ENCODE measurements at regions not wholly inside any gene's neighbourhood (a gene's known extent, or its start where the extent isn't known, plus 50 kb on each side); places are given as distances from the start of the nearest gene placed in this dataset.

DNA sequence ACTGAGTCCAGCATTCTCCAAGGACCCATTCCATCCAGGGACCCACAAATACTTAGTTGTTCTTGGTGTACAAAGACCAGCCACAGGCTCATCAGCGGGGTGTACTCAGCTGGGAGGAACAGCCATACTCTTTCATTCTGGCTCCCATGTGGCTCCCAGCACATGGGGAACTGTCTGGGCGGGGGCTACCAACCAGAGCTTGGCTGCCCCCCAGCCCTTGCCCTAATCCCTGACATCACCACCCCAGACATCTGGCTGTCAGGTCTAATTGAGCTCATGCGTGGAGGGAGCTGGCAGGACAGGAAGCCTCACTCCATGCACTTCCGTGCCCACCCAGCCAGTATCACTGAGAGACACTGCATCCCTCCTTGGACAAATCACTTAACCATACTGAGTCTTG, 283.6 kb downstream of the DYSF start:
- no peak for TF ChIP-seq CTCF (IDR thresholded peaks at IDR 0.05)
- TF ChIP-seq POLR2A (IDR thresholded peaks at IDR 0.05): no peak
- no peak for TF ChIP-seq POLR2AphosphoS5 (IDR thresholded peaks at IDR 0.05)
